ENCODE measurements at regions not wholly inside any gene's neighbourhood (a gene's known extent, or its start where the extent isn't known, plus 50 kb on each side); places are given as distances from the start of the nearest gene placed in this dataset.
A peak's percentile ranks its signal among the peaks of the same experiment; 100 is the strongest.

- no peak for DNase-seq
Observed at GRCh38 chr7:118085000-118085399, 99.0 kb upstream of the LSM8 start.

GRCh38 chr7:118087126-118087525 lies 96.8 kb upstream of the LSM8 start:
- DNase-seq: no peak

GRCh38 chr7:118094044-118094443 lies 89.9 kb upstream of the LSM8 start:
- DNase-seq: no peak

GRCh38 chr7:118104812-118105441 lies 79.0 kb upstream of the LSM8 start:
- peak; percentile 23 for DNase-seq

GRCh38 chr7:118109607-118110006 lies 74.4 kb upstream of the LSM8 start:
- DNase-seq: no peak

GRCh38 chr7:118110178-118110925 lies 73.6 kb upstream of the LSM8 start:
- DNase-seq: no peak

- no peak for DNase-seq
Observed at GRCh38 chr7:118111347-118111746, 72.6 kb upstream of the LSM8 start.

- DNase-seq: no peak
Observed at GRCh38 chr7:118114175-118114574, 69.8 kb upstream of the LSM8 start.

- no peak for DNase-seq
Observed at GRCh38 chr7:118129041-118129795, 54.7 kb upstream of the LSM8 start.

GRCh38 chr7:118132764-118133163 lies 51.2 kb upstream of the LSM8 start:
- DNase-seq: no peak
